GM18868 (cell line): ENCODE measurements at regions not wholly inside any gene's neighbourhood (a gene's known extent, or its start where the extent isn't known, plus 50 kb on each side); places are given as distances from the start of the nearest gene placed in this dataset.
"Not testable (repeated sequence)": the region's sequence is repeated elsewhere in the genome, so short reads cannot be mapped to it uniquely, and the experiment has no call there.

Source experiments
- ATAC-seq: cut with Tn5 transposase; IDR thresholded peaks from one replicate; pipeline ENCODE4 v1.9.1; 2021; ENCODE audit warnings: mild to moderate bottlenecking, moderate library complexity; ENCODE audit not compliant: unreplicated experiment

DNA sequence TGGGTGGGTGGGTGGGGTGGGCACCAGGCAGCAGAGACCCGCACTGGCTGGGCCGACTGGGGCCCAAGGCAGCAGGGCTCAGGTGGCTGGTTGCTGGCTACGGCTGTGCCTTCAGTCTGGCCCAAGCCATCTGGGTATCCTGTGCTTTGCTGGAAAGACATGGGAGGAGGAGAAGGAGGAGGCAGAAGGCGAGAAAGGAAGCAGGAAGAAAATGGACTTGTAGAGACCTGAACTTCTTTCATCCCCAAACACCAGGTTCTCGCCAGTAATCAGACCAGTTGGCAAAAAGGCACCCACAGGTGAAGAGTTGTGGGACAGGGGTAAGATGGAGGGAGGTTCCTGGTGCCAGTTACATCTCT lies 78.8 kb downstream of the IGLL1 start:
- ATAC-seq: no peak

DNA sequence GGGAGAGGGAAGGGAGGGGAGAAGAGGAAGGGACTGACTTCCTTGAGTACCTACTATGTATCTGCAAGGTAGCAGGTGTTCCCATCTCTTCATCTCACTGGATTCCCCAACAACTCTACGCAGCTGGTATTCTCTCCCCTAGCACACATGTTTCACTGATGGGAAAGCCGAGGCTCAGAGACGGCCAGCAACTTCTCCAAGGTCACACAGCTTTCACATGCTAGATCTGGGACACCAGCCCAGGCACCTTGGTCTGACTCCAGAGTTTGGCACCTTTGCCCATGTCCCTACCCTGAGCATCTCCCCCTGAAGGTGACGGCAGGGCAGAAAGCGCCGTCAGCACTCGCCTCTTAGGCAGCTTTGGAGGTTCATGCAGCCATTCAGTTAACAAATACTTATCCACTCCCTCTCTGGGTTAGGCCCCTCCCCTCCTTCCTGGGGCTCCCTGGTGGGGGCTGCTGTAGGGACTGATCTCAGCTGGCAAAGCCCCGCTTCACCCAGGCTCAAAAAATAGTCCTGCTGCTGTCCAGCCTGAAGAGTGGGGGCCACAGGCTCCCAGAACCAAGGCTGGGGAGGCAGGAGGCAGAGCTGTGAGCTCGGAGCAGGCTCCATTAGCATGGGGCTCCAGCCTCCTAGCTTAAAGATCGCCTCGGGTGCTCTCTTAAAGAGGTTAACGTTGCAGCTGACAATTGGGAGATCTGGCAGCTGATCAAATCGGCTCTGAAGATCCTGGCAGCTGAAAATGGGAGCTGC lies 79.4 kb downstream of the IGLL1 start:
- ATAC-seq: no peak

DNA sequence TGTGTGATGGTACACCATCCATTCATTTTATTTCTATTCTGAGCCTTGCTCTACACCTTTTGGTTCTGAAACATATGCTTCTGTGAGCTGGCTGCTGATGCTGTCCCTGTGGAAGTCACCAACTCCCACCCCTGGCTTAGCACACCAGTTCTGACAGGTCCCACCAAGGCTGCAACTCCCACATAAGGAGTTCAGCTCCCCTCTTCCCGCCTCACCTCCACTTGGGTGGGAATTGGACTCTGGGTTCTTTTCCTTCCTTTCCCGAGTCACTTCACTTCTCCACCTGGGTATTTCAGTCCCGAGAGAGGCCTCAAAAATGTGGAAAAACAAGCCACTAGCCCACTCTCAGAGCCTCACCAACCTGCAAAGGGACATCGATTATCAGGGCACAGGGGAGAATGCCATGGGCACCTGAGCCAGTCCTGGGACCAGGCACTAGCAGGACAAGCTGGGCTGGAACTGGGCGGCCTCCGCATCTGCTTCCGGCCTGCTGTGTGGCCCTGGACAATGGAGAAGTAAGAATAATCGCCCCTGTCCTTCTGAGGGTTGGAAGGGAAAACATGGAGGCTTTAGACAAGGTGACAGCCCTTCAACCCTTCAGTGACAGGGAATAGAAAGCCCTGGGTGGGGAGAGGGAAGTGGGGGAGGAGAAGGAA lies 80.1 kb downstream of the IGLL1 start:
- no peak for ATAC-seq

DNA sequence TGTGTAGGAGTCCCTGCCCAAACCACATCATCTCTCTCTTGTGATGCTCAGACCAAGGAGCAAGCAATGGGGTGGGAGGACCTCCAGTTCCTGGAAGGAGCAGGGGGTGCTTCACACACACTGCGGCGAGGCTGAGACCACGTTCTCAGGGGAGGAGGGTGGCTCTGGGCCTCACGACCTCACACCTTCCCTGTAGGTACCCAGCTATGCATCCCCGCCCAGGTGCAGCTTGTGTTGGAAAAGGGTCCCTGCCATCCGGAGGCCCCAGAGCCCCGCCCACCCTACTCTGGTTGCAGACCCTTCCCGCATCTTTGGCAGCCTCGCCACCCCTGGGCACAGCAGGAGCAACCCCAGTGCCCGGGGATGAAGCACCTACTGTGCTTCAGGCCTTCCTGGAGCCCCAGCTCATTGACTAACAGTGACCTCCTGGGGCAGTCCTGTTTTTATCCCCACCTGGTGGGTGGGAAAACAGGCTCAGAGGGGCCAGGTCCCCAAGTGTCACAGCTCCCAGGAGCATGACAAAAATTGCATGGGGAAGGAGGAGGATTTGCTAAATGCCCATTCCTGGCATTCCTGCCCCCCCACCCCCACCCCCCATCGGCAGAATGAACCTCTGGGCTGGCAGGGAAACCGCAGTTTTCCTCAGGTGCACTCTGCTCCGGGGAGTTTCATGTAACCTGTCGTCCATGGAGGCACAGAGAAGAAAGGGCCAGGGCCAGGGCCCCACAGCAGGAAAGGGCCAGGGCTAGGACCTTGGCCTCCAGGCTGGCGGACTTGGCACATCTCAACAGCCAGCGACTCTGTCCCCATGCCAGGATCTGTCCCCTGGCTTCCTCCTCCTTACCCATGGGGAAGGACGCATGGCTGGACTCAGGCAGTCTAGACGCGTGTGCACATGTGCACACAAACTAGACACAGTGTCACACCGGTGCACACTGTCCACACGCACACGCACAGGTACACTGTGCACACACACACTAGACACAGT lies 81.0 kb downstream of the IGLL1 start:
- ATAC-seq: no peak

DNA sequence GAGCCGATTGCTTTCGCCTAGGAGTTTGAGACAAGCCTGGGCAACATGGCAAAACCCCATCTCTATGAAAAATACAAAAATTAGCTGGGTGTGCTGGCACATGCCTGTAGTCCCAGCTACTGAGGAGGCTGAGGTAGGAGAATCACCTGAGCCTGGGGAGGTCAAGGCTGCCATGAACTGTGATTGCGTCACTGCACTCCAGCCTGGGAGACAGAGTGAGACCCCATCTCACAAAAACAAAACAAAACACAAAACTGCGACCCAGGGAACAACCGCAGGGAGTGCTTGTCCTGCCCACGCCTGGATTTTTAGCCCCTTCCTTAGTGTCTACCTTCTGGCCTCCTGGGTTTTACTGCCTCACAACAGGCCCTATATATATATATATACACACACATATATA lies 82.2 kb downstream of the IGLL1 start:
- not testable (repeated sequence) for ATAC-seq

DNA sequence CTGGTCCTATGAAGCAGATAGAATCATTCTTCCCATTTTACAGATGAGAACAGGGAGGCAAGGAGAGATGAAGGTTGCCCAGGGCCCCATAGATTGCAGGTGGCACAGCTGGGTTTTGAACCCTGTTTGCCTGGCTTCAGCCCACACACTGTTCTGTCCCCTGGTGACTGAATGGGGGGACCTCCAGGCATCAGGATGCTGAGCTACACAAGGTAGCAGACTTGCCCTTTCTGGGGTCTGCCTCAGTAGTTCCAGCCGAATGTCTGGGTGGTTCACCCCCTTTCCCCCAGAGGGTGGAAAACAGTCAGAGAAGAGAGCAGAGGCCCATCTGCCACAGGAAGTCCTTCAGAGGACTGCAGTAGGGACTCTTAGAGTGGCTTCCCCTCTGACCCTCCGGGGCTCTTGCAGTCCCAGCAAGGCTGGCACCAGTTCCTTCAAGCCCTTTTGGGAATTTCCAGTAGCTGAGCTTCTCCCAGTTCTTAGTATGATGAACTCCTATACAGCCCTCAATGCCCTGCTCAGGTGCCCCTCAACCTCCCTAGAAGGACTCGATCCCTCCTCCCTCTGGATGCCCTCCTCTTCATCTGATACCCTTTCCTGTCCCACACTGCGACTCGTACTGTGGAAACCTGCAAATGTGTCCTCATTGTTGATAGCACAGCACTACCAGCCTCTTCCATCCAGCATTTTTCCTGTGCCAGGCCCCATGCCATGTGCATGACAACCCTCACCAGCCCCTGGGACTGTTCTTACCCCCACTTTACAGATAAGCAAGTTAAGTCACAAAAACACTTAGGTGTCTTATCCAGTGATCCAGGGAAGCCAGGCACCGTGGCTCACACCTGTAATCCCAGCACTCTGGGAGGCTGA lies 82.8 kb downstream of the IGLL1 start:
- no peak for ATAC-seq

DNA sequence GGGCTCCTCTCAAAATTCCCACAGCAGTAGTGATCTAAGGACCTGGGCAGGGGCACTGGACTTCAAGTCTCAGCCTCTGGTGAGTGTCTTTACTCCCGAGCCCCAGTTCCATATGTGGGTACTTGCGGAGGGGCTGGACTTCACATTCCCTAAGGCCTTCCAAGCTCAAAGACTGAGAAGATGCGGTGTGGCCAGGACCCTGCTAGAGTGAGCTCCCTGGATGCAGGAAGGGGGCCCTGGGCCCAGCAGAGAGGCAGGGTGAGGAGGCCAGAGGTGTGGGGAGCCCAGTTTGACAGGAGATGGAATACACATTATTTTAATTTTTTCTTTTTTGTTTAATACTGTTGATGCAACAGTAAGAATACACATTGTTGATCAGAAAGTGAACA lies 83.7 kb downstream of the IGLL1 start:
- ATAC-seq: no peak

DNA sequence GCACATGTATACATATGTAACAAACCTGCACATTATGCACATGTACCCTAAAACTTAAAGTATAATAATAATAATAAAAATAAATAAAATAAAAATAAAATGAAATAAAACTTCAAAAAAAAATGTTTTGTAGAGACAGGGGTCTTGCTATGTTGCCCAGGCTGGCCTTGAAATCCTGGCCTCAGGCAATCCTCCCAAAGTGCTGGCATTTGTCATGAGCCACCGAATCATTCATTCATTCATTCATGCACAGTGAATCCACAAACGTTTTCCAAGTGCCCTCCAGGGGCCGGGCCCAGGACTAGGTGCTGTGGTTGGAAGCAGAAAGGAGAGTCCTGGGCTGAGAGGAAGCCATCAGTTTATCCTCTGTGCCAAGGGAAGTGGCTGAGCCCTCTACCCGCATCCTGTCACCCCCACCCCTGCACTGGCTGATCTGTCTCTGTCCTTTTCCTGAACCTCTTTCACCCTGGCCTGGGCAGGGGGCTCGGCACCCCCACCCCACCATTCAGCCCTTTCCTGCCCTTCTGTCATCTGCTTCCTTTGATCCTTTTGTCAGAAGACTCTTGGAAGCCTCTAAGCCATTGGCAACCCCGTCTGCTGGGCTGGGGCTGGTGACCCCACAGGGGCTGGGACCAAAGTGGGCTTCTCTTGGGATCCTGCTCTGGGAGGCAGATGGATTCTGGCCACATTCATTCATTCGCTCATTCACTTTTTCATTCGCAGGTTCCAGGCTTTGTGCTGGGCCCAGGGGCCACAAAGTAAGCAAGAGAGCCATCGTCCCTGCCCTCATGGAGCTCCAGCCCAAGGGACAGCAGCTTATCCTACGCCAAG lies 84.3 kb downstream of the IGLL1 start:
- ATAC-seq: no peak

DNA sequence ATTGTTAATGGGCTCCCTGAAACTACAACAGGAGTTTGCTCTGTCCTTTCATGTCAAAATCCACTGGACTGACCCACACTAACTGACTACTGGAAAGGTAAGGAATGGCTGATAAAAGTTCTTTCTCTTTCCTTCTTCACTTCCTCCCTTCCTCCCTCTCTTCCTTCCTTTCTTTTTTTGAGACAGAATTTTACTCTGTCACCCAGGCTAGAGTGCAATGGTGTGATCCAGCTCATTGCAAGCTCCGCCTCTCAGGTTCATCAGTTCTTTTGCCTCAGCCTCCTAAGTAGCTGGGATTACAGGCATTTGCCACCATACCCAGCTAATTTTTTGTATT lies 85.2 kb downstream of the IGLL1 start:
- no peak for ATAC-seq

DNA sequence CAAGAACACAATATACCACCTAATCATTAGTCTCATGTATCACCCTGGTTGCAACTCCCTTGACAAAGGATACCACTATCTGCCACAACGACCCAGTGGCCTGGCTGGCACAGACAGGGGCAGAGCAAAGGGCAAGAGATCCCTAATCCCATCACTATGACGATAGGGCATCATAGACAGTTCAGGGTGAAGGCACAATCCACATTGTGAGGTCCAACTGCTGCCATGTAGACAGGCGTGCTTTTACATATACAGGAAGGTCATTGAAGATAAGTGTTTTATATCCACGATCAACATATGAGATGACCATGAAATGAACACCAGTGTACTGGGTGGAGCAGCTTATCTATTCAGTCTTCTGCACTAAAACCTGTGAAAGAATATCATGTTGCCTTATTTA lies 94.6 kb downstream of the IGLL1 start:
- peak; percentile 57 for ATAC-seq

DNA sequence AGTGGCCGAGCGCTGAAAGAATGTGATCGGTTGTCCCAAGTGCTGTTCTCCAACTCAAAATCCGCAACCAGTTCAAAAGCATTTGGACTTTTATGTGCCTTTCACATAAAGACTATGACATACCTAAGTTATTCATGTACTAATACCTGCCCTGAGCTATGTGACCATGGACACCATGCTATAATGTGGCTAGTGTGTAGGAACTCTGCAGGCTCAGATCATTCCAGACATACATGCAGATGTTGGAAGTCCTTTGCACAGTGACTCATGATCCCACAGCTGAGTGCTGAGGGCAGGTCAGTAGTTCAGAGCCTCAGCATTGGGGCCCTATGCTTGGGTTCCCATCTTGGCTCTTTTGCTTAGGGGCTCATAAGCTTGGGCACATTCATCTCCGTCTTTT lies 95.4 kb downstream of the IGLL1 start:
- ATAC-seq: no peak

DNA sequence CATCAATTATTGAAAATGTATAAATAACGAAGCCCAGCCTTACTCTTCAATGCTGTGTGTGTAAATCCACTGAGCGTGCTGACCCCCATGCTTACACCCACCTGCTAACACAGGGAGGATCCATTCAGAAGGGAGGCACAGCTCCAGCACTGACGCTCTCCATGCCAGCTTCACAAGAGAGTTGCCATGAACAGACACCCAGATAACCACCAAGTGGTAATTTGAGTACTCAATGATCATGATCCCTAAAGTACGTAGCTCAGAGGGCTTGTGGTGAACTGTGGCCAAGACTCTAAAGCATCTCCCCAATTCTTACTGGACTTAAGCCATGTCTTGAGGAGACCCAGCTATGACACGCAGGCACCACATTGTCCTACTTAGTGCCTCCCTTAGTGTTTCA lies 98.7 kb downstream of the IGLL1 start:
- no peak for ATAC-seq

DNA sequence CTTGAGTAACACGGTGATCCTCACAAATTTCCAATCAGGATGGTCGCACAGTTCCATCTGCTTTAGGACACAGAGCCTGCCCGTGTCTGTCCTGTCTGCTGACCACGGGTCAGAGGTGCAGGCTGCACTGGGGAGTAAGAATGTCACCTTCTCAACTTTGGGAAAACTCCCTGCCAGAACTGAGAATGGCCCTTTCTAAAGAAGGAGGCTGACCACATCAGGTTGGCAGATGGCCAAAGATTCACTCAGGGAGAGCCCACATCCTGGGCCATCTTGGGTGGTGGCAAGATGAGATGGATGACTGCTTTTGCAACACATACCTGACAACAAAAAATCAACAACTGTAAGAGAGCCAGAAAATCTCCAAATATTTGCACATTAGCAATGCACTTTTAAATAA lies 101.9 kb downstream of the IGLL1 start:
- ATAC-seq: no peak

DNA sequence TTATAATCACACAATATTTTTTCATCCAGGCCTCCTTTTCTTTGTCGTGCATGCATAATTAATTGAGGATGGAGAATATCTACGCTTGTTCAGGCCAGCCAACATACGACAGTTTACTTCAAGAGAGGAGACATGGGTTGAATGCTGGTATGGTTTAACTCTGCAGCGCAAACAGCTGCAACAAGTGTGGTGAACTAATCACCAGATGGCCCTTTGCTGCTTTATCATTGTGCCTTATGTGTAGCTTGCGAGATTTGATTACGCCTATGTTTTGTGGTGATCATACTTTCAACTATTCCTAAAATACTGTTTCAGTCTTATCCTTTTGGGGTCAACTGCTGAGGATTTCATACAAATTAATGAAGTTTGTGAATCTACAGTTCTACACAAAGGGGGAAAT lies 105.6 kb downstream of the IGLL1 start:
- ATAC-seq: not testable (repeated sequence)

DNA sequence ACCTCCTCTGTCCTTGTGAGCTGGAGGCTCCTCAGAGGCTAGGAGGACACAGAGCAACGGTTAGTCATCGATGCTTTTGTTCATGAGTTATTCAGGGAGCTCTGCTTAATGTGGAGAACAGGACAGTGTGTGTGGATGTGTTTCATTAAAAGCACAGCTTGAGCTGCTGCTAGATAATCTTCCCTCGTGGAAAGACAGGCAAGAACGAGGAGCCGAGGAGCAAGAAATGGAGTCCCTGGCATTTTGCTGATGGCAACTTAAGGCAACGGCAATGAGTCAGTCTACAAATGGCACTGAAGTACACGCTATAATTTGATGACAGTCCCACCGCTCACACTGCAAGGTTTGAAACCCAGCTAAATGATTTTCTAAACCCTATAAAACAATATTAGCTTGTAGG lies 106.2 kb downstream of the IGLL1 start:
- no peak for ATAC-seq

DNA sequence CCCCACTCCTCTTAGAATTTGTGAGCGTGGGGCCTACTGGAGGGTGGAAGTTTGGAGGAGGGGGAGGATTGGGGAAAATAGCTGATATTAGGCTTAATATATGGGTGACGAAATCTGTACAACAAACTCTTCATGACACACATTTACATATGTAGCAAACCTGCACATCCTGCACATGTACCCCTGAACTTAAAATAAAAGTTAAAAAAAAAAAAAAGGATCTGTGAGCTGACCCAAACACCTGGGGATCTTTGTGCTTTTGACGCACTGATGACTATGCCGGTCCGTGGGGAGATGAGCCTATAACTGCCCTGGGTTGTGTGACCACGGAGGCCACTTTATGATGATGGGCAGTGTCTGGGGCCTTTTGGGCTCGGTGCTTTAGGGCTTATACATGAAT lies 107.7 kb downstream of the IGLL1 start:
- ATAC-seq: not testable (repeated sequence)

DNA sequence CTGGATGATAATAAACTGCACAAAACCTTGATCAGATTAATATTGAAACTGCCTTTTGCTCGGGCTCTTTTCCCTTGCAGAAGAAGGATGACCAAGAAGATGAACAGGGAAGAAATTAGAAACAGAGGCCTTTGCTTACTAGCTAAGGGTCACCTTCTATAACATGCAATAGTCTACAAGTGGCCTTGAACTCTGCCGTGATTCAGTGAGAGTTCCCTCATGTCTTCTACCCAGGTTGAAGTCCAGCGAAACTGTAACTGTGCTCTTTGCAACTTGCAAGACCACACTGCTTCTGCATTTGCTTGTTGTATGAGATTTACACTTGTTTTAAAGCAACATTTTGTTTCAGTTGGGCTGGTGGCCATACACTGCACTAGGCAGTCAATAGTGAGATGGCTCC lies 108.4 kb downstream of the IGLL1 start:
- no peak for ATAC-seq

DNA sequence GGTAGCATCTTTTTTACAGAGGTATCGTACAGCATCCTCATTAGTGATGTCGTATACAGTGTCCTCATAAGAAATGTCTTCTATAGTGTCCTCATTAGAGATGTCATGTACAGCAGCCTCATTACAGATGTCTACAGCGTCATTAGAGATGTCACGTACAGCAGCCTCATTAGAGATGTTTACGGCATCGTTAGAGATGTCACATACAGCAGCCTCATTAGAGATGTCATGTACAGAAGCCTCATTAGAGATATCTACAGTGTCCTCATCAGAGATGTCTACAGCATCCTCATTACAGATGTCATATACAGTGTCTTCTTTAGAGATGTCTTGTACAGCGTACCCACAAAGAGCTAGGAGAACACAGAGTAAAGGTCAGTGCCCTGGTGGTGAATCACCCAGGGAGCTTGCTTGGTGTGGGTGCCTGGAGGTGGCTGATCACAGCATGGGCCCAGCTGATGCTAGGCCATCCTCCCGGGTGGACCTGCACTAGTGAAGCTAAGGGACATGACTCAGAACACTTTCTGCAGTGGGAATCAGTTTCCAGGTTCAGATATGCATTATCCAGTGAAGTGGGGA lies 109.2 kb downstream of the IGLL1 start:
- ATAC-seq: no peak

DNA sequence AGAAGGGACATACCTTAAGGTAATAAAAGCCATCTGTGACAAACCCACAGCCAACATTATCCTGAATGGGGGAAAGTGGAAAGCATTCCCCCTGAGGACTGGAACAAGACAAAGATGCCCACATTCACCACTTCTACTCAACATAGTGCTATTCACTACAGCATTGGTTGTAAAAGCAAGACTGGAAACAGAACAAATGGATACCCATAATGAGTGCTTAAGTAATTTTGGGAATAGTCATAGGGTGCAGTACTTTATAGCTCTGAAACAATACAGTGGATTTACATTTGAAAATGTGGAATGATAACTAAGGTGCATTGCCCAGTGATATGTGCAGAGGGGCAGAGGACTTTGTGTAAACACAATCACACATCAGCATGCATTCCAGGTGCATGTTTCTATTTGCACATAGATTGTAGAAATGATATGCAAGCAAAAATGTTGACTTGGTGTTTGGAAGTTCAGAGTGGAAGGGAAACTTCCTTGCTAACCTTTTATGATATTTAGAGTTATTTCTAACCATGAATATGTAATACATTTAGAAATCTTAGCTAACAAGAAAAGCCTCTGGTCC lies 112.3 kb downstream of the IGLL1 start:
- ATAC-seq: no peak
